IPS-20b (cell line): ENCODE measurements at regions not wholly inside any gene's neighbourhood (a gene's known extent, or its start where the extent isn't known, plus 50 kb on each side); places are given as distances from the start of the nearest gene placed in this dataset.

Experiments used
- H3K27ac ChIP-seq: one replicate; pipeline ENCODE4 v1.5.1; 2013; ENCODE audit warnings: low read length
- H3K27me3 ChIP-seq: 2 replicates; pipeline ENCODE4 v1.6.1; 2013; ENCODE audit warnings: mild to moderate bottlenecking, low read length, inconsistent platforms; ENCODE audit not compliant: insufficient read depth
- H3K36me3 ChIP-seq: 2 replicates; pipeline ENCODE4 v1.6.1; 2013; ENCODE audit warnings: low read depth, mild to moderate bottlenecking, inconsistent platforms, low read length, moderate library complexity; ENCODE audit not compliant: insufficient read depth
- H3K4me1 ChIP-seq: 2 replicates; pipeline ENCODE4 v1.6.1; 2013; ENCODE audit warnings: mild to moderate bottlenecking, control low read depth, inconsistent platforms, low read length, moderate library complexity; ENCODE audit not compliant: insufficient read depth
- H3K4me3 ChIP-seq: 2 replicates; pipeline ENCODE4 v1.5.1; 2013; ENCODE audit warnings: mild to moderate bottlenecking, low read length, inconsistent platforms
- H3K9ac ChIP-seq: 2 replicates; pipeline ENCODE4 v1.6.1; 2013; ENCODE audit warnings: low read depth, mild to moderate bottlenecking, inconsistent platforms, low read length, moderate library complexity
- H3K9me3 ChIP-seq: 2 replicates; pipeline ENCODE4 v1.6.1; 2013; ENCODE audit warnings: mild to moderate bottlenecking, low read depth, low read length, inconsistent platforms; ENCODE audit not compliant: insufficient read depth

- Histone ChIP-seq H3K27me3 (no peaks in the 10 kb centered on the region), H3K36me3 (no peaks in the 10 kb centered on the region), H3K9ac (no peak overlapping the region), H3K9me3 (no peaks in the 10 kb centered on the region), H3K4me3 (no peak overlapping the region), H3K27ac (no peak overlapping the region), H3K4me1 (no peaks in the 10 kb centered on the region)
Observed at GRCh38 chr10:113236998-113237397, 287.0 kb downstream of the TCF7L2 start.

DNA sequence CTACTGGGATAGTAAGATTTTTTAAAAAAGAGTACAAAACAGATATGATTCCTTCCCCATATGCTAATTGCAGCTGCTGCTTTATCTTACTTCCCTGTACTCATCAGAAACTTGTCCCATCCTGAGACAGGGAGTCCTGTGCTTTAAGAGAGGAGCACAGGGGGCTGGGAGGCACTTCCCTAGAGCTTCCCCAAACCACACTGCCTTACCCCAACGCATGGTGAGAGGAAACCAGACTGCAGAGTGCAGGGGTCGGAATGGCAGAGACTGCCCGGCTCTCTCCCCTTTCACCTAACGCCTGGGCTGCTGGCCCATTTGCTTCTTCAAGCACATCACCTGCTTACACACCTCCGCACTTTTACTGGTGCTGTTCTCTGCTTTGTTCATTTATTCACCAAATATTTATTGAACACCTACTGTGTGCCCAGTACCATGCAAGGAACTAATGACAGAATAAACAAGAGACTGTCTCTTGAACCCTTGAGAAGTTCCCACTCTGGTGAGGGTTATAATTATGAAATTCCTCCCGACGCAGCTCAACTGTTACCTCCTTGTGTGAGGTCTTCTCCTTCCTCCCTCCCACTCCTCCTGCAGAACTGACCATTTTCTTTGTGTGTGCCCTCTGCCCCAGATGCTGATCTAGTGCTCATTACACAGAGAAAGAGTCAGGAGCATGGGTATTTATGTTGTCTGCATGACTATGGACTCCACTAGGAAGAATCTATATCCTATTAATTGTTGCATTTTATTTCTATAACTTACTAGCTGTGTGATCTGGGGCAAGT is 289.7 kb downstream of the TCF7L2 start:
- no peak overlapping the region for H3K9ac ChIP-seq
- no peaks in the 10 kb centered on the region; the same call in 1 of the 2 replicates for H3K27me3 ChIP-seq
- H3K4me3 ChIP-seq = no peak overlapping the region
- no peaks in the 10 kb centered on the region for H3K36me3 ChIP-seq
- H3K4me1 ChIP-seq = no peaks in the 10 kb centered on the region
- no peaks in the 10 kb centered on the region for H3K9me3 ChIP-seq
- H3K27ac ChIP-seq = no peak overlapping the region

DNA sequence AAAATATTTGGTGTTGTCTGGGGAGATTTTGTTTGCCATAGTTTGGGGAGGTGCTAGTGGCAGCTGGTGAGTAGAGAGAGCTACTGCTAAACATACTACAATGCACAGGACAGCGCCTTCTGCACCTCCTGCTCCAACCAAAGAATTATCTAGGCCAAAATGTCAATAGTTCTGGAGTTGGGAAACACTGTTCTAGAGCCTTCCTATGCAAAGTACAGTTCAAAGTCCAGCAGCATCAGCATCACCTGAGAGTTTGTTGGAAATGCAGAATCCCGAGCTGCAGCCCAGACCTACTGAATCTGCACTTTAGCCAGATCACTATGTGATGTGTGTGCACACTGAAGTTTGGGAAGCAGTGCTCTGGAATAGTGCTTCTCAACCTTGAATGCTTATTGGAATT is 290.7 kb downstream of the TCF7L2 start:
- H3K36me3 ChIP-seq = no peaks in the 10 kb centered on the region
- no peaks in the 10 kb centered on the region for H3K4me1 ChIP-seq
- no peak overlapping the region for H3K27ac ChIP-seq
- no peaks in the 10 kb centered on the region; the same call in 1 of the 2 replicates for H3K27me3 ChIP-seq
- no peak overlapping the region for H3K4me3 ChIP-seq
- no peak overlapping the region for H3K9ac ChIP-seq
- no peaks in the 10 kb centered on the region for H3K9me3 ChIP-seq

DNA sequence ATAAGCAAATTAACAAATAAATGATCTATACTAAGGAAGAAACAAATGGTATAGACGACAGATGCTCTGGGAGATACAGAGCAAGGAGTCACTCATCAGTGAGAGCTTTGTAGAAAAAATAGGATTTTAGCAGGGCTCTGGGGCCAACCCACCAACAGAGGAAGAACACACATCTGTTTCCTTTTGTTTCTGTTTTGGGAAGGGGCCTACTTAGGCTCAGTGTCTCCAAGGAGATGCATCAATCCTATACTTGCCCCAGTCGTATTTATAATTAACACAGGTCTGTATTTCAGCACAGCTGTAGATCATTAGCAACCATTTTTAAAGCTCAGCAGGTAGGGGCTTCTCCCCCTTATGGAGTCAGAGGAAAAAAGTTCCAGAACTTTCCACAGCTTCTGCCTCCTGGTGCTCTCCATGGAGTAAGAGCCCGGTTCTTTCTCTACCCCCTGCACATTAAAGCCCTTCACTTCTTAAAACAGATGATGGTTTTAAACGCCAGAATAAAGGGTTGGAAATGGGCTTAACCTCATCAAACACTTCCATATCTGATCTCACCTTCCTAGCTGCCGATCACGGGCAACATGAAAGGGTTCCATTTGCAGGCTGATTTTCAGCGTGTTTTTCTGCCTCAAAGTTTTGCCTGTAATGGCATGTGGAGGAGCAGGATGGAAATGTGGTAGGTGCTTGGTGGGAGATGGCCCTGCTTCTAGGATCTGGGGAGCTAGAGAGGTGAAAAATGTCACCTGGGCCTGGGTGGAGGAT is 291.7 kb downstream of the TCF7L2 start:
- H3K36me3 ChIP-seq = no peaks in the 10 kb centered on the region
- no peaks in the 10 kb centered on the region for H3K9me3 ChIP-seq
- no peak overlapping the region for H3K9ac ChIP-seq
- no peaks in the 10 kb centered on the region for H3K4me1 ChIP-seq
- H3K4me3 ChIP-seq = no peak overlapping the region
- H3K27ac ChIP-seq = no peak overlapping the region
- H3K27me3 ChIP-seq = no peaks in the 10 kb centered on the region; the same call in 1 of the 2 replicates

DNA sequence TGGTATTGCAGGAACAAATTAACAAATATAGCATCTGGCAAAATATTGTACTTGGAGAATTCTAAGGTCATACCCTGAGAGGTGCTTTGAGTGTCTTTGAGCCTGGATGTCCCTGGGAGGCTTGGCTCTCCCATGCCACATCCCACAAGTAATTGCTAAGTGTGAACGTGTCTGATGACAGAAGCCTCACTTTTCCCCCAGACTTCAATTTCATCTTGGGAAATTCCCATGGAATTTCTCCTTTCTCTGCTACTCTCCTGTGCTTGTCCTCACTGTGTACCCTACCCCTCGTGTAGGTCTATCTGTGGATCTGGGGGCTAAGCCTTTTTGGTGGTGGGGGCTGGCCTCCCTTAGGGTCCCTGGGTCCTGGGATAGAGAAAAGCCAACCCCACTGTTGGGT is 293.3 kb downstream of the TCF7L2 start:
- Histone ChIP-seq H3K27ac (no peak overlapping the region), H3K4me3 (no peak overlapping the region), H3K27me3 (no peaks in the 10 kb centered on the region; the same call in 1 of the 2 replicates), H3K4me1 (no peaks in the 10 kb centered on the region), H3K9me3 (no peaks in the 10 kb centered on the region), H3K36me3 (no peaks in the 10 kb centered on the region), H3K9ac (no peak overlapping the region)

GRCh38 chr10:113244750-113245149 is 294.7 kb downstream of the TCF7L2 start:
- Histone ChIP-seq H3K36me3 (no peaks in the 10 kb centered on the region), H3K9me3 (no peaks in the 10 kb centered on the region), H3K27me3 (no peaks in the 10 kb centered on the region; the same call in 1 of the 2 replicates), H3K9ac (no peak overlapping the region), H3K4me1 (no peaks in the 10 kb centered on the region), H3K27ac (no peak overlapping the region), H3K4me3 (no peak overlapping the region)

- Histone ChIP-seq H3K9me3 (no peaks in the 10 kb centered on the region), H3K36me3 (no peaks in the 10 kb centered on the region), H3K9ac (no peak overlapping the region), H3K4me3 (no peak overlapping the region), H3K27ac (no peak overlapping the region), H3K4me1 (no peaks in the 10 kb centered on the region), H3K27me3 (no peaks in the 10 kb centered on the region; the same call in 1 of the 2 replicates)
Observed at GRCh38 chr10:113245286-113245685, 295.2 kb downstream of the TCF7L2 start.

DNA sequence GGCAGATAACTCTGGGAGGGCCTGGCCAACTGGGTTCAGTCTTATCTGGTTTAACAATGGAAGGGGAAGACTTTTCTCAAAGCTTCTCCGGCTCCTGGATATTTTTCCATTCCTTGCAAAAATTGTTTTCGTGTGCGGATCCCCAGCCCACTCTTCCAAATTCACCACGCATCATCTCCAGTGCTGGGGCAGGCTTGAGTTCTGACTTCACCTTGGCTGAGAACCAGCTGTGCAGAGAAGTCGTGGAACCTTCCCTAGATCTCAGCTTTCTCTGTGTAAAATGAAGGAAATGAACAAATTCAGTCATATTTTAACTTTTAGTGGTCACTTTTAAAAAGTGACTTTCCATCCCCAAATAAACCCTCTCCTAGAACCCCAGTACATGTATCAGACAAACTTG is 297.0 kb downstream of the TCF7L2 start:
- Histone ChIP-seq H3K4me1 (no peaks in the 10 kb centered on the region), H3K36me3 (no peaks in the 10 kb centered on the region), H3K9me3 (no peaks in the 10 kb centered on the region), H3K9ac (no peak overlapping the region), H3K27me3 (no peaks in the 10 kb centered on the region; the same call in 1 of the 2 replicates), H3K4me3 (no peak overlapping the region), H3K27ac (no peak overlapping the region)

DNA sequence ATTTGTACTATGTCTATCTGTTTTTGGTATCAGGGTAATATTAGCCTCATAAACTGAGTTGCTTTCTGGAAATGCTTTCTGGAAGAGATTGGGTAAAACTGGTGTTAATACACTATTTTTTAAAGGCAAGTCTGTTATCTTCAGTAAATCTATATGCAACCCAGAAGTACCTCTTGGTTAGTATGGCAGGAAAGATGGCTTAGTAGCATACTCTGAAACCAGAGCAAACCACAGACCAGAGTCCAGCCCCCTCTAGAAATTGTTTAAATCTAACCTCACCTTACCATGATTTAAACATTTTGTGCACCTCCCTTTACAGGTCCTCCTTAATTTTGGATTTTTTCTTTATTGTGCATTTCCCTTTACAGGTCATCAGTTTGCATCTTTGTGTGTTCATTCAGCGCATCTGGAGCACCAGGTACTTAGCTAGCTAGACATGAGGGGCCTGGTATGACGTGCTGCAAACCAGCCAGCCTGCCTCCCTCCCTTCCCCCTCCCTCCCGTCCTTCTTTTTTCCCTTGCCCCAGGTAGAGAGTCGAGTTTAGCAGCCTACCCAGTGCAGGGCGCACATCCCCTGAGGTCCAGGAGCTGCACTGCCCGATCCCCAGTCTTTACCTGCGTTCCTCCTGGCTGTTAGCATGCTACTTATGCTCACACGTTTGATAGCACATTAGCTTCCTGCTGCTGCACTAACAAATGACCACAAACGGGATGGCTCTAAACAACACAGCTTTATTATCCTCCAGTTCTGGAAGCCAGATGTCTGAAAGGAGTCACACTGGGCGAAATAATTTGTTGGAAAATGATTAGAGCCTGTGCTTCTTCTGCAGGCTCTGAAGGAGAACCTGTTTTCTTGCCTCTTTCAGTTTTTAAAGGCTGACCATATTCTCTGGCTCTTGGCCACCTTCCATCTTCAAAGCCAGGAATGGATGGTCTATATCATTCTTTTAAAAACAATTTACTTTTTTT is 299.9 kb upstream of the HABP2 start:
- Histone ChIP-seq H3K27me3 (no peaks in the 10 kb centered on the region), H3K4me1 (peaks cover 11% of the 10 kb centered on the region; the same call in 1 of the 2 replicates), H3K4me3 (no peak overlapping the region), H3K36me3 (no peaks in the 10 kb centered on the region), H3K9ac (no peak overlapping the region), H3K27ac (no peak overlapping the region), H3K9me3 (no peaks in the 10 kb centered on the region)

GRCh38 chr10:113259576-113260226 is 293.2 kb upstream of the HABP2 start:
- no peak overlapping the region for H3K9ac ChIP-seq
- H3K36me3 ChIP-seq = no peaks in the 10 kb centered on the region
- no peaks in the 10 kb centered on the region for H3K9me3 ChIP-seq
- no peaks in the 10 kb centered on the region for H3K27me3 ChIP-seq
- H3K27ac ChIP-seq = no peak overlapping the region
- peaks cover 8% of the 10 kb centered on the region; the same call in 1 of the 2 replicates for H3K4me1 ChIP-seq
- no peak overlapping the region for H3K4me3 ChIP-seq

DNA sequence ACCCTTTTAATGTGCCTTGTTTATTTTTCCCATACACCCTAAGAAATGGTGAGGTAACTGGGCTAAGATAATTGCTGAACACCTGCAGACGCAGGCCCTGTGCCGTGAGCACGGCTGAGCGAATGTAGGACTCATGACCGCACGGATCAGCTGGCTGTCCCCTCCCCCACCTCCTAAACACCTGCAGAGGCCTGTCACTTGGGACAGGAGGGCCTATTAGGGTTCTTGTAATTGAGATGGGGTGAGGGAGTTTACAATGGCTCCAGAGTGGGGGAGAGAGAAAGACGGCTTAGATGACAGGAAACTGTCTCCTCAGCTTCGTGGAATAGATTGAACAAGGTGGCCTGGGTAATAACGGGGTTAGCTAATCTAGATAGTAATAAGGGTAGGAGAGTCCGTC is 291.7 kb upstream of the HABP2 start:
- H3K9ac ChIP-seq = no peak overlapping the region

More for the DNA sequence above, 291.7 kb upstream of the HABP2 start:
- Histone ChIP-seq H3K4me1 (no peaks in the 10 kb centered on the region; the same call in 1 of the 2 replicates), H3K27me3 (no peaks in the 10 kb centered on the region), H3K9me3 (no peaks in the 10 kb centered on the region), H3K27ac (no peak overlapping the region), H3K4me3 (no peak overlapping the region), H3K36me3 (no peaks in the 10 kb centered on the region)
